AG08395 (cell line): ENCODE measurements at regions not wholly inside any gene's neighbourhood (a gene's known extent, or its start where the extent isn't known, plus 50 kb on each side); places are given as distances from the start of the nearest gene placed in this dataset.

Experiments used
- DNase-seq: peaks from one replicate; pipeline ENCODE4 v3.0.0; 2012; ENCODE audit warnings: mixed read lengths, low spot score

GRCh38 chr10:91335147-91335546 is 75.0 kb upstream of the HECTD2 start:
- no peak for DNase-seq

GRCh38 chr10:91339729-91340128 is 70.4 kb upstream of the HECTD2 start:
- no peak for DNase-seq

GRCh38 chr10:91340613-91341362 is 69.4 kb upstream of the HECTD2 start:
- DNase-seq = peak; percentile 90

GRCh38 chr10:91341686-91342085 is 68.5 kb upstream of the HECTD2 start:
- no peak for DNase-seq

GRCh38 chr10:91343010-91343409 is 67.1 kb upstream of the HECTD2 start:
- DNase-seq = no peak

- no peak for DNase-seq
Observed at GRCh38 chr10:91344117-91344856, 65.9 kb upstream of the HECTD2 start.

GRCh38 chr10:91345716-91346115 is 64.4 kb upstream of the HECTD2 start:
- no peak for DNase-seq

- no peak for DNase-seq
Observed at GRCh38 chr10:91347529-91347928, 62.6 kb upstream of the HECTD2 start.

- DNase-seq = peak; percentile 87
Observed at GRCh38 chr10:91349381-91349780, 60.8 kb upstream of the HECTD2 start.

GRCh38 chr10:91350651-91351081 is 59.5 kb upstream of the HECTD2 start:
- DNase-seq = no peak

- DNase-seq = no peak
Observed at GRCh38 chr10:91352760-91353159, 57.4 kb upstream of the HECTD2 start.

- no peak for DNase-seq
Observed at GRCh38 chr10:91354166-91355075, 55.7 kb upstream of the HECTD2 start.

GRCh38 chr10:91355998-91356397 is 54.1 kb upstream of the HECTD2 start:
- DNase-seq = no peak

- DNase-seq = no peak
Observed at GRCh38 chr10:91357497-91357896, 52.6 kb upstream of the HECTD2 start.
